Endothelial cell of umbilical vein (primary cell): ENCODE measurements at regions not wholly inside any gene's neighbourhood (a gene's known extent, or its start where the extent isn't known, plus 50 kb on each side); places are given as distances from the start of the nearest gene placed in this dataset.

Experiments used
- BruUV-seq: library from RNA; stranded (reverse); fragments of 400-500 nt; replicated peaks from 2 replicates; lab custom pipeline; 2021; lab: Mats Ljungman, UMichigan
- CTCF ChIA-PET: fragments of 300-600, 350-600 bp; sonication (Branson Sonifier 250); formaldehyde crosslinking; loops from one replicate; lab custom pipeline; 2021; ENCODE audit warnings: antibody characterized with exemption, inconsistent platforms; lab: Charles Lee
- POLR2A ChIA-PET: fragments of 300-600, 350-600 bp; sonication (Branson Sonifier 250); formaldehyde crosslinking; loops from one replicate; lab custom pipeline; 2021; ENCODE audit warnings: antibody characterized with exemption, inconsistent platforms; lab: Charles Lee
- DNase-seq: peaks from one replicate; pipeline ENCODE4 v3.0.0-alpha.2; 2011; ENCODE audit warnings: low read depth, low spot score
- FAIRE-seq: peaks from 2 replicates; lab custom pipeline; 2011; peaks lifted over from hg19 to GRCh38; lab: Jason Lieb, UNC
- H2AFZ ChIP-seq: 2 replicates; pipeline ENCODE4 v1.6.0; 2012; ENCODE audit warnings: low read depth, low read length, control low read depth, inconsistent platforms
- H3K27ac ChIP-seq: 2 replicates; pipeline ENCODE4 v1.5.1; 2011; ENCODE audit warnings: low read depth, mild to moderate bottlenecking, control low read depth, low read length, moderate library complexity; ENCODE audit not compliant: insufficient read depth
- H3K27me3 ChIP-seq, 2 experiments: 2 replicates each; pipeline versions ENCODE4 v1.6.0 to v1.6.1; 2011; ENCODE audit warnings: low read length in 2 of 2, mixed read lengths in 1 of 2; ENCODE audit not compliant: control insufficient read depth in 2 of 2, insufficient read depth in 2 of 2
- H3K36me3 ChIP-seq, 2 experiments: 2 replicates in 1 of 2; 3 replicates in 1 of 2; pipeline ENCODE4 v1.5.1; 2011; ENCODE audit warnings: low read length in 2 of 2, mild to moderate bottlenecking in 1 of 2, moderate library complexity in 1 of 2; ENCODE audit not compliant: control insufficient read depth in 2 of 2, insufficient read depth in 2 of 2; ENCODE audit errors: extremely low read depth in 1 of 2
- H3K4me1 ChIP-seq: 3 replicates; pipeline ENCODE4 v1.5.1; 2011; ENCODE audit warnings: mild to moderate bottlenecking, low read length; ENCODE audit not compliant: control insufficient read depth, insufficient read depth; ENCODE audit errors: extremely low read depth
- H3K4me2 ChIP-seq: 2 replicates; pipeline ENCODE4 v1.6.1; 2011; ENCODE audit warnings: low read length, control low read depth, mixed read lengths; ENCODE audit not compliant: insufficient read depth
- H3K4me3 ChIP-seq, 3 experiments: fragments of 200-600 bp in 1 of 3; sonication (generic), shearing (Covaris generic) in 1 of 3; replicated peaks in 1 of 3; 2 replicates each; pipeline ENCODE4 v1.5.1; 2011 to 2016; ENCODE audit warnings: control low read depth in 3 of 3, low read length in 3 of 3, mild to moderate bottlenecking in 2 of 3, inconsistent platforms in 1 of 3, low read depth in 1 of 3, moderate library complexity in 1 of 3; ENCODE audit not compliant: insufficient read depth in 1 of 3
- H3K79me2 ChIP-seq: 2 replicates; pipeline ENCODE4 v1.6.0; 2012; ENCODE audit warnings: low read length, inconsistent platforms; ENCODE audit not compliant: control insufficient read depth, insufficient read depth
- H3K9ac ChIP-seq: replicated peaks from 2 replicates; pipeline ENCODE3; 2011; ENCODE audit warnings: low read length, control low read depth; ENCODE audit not compliant: insufficient read depth; ENCODE audit errors: extremely low read depth
- H3K9me1 ChIP-seq: replicated peaks from 3 replicates; pipeline ENCODE4 v1.6.0; 2011; ENCODE audit warnings: mild to moderate bottlenecking, low read length; ENCODE audit not compliant: control insufficient read depth, insufficient read depth; ENCODE audit errors: extremely low read depth
- H3K9me3 ChIP-seq: replicated peaks from 2 replicates; pipeline ENCODE4 v1.5.1; 2012; ENCODE audit warnings: low read length, inconsistent platforms; ENCODE audit not compliant: control insufficient read depth, insufficient read depth
- H4K20me1 ChIP-seq: replicated peaks from 2 replicates; pipeline ENCODE3; 2011; ENCODE audit warnings: mild to moderate bottlenecking, low read length; ENCODE audit not compliant: control insufficient read depth, insufficient read depth; ENCODE audit errors: extremely low read depth
- EZH2 ChIP-seq: IDR thresholded peaks from 2 replicates; pipeline ENCODE4 v1.6.1; 2012; ENCODE audit warnings: borderline replicate concordance, low read depth, mild to moderate bottlenecking, moderate library complexity, low read length, inconsistent platforms; ENCODE audit not compliant: severe bottlenecking
- FOS ChIP-seq: IDR thresholded peaks from 2 replicates; pipeline ENCODE4 v1.6.1; 2011; ENCODE audit warnings: mild to moderate bottlenecking, low read length, moderate library complexity, borderline replicate concordance; ENCODE audit not compliant: insufficient read depth
- GATA2 ChIP-seq: IDR thresholded peaks from 2 replicates; pipeline ENCODE4 v1.7.0; 2011; ENCODE audit warnings: low read depth, mild to moderate bottlenecking, moderate library complexity, mixed read lengths, low read length; ENCODE audit not compliant: insufficient read length, insufficient read depth
- JUN ChIP-seq: IDR thresholded peaks from 2 replicates; pipeline ENCODE4 v1.6.1; 2011; ENCODE audit warnings: borderline replicate concordance, low read depth; ENCODE audit not compliant: insufficient read length, insufficient read depth
- MYC ChIP-seq: IDR thresholded peaks from one replicate; pipeline ENCODE4 v1.6.1; 2011; ENCODE audit warnings: mild to moderate bottlenecking, low read depth, low read length
- POLR2A ChIP-seq: IDR thresholded peaks from 2 replicates; pipeline ENCODE4 v1.6.1; 2012; ENCODE audit warnings: low read depth, mild to moderate bottlenecking, control low read depth, low read length
- POLR2AphosphoS5 ChIP-seq: IDR thresholded peaks from 2 replicates; pipeline ENCODE4 v1.6.1; 2012; ENCODE audit warnings: low read depth, mild to moderate bottlenecking, control low read depth, low read length, moderate library complexity; ENCODE audit not compliant: insufficient read depth
- dilution Hi-C: fragments of 300-500 bp; cut with MboI; formaldehyde crosslinking; loops from one replicate; pipeline ENCODE4 v1.15.0; 2019; ENCODE audit warnings: low sequenced_read_pairs; ENCODE audit not compliant: extremely low pct_ligation_motif_present
- intact Hi-C: fragments of 100-400 bp; cut with micrococcal nuclease; formaldehyde crosslinking; loops from one replicate; pipeline ENCODE4 v1.10.0; 2022
- TF ChIP-seq, protein P1 (sequence below): IDR thresholded peaks from 2 replicates; pipeline ENCODE4 v1.6.1; 2011; ENCODE audit not compliant: insufficient read depth, insufficient read length
- TF ChIP-seq, protein P2 (sequence below), 2 donors: IDR thresholded peaks; 1 replicate in 1 of 2; 2 replicates in 1 of 2; pipeline ENCODE4 v1.5.1; 2011; ENCODE audit warnings: low read length in 2 of 2, mild to moderate bottlenecking in 2 of 2, moderate library complexity in 2 of 2, control low read depth in 1 of 2, inconsistent platforms in 1 of 2, low read depth in 1 of 2; ENCODE audit not compliant: insufficient read depth in 1 of 2; ENCODE audit errors: extremely low read depth in 1 of 2

DNA sequence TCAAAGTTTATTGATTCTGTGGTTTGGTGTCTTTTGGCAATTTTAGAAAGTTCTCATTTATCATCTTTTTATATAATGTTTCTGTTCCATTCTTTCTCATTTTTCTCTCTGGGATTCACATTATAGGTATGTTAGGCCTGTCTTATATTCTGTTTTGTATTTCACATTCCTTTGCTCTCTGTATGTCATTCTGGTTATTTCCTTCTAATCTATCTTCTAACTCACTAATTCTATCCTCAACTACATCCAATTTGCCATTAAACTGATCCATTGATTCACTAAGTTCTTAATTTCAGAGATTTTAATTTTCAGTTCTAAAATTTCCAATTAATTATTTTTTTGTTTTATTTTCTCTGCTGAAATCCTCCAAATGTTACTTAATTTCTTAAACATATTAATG is 234.8 kb downstream of the FOXD2 start:
- no peak overlapping the region for H2AFZ ChIP-seq
- no peaks in the 10 kb centered on the region for H3K9me1 ChIP-seq
- peaks cover 0 to 3% of the 10 kb centered on the region in 2 experiments for H3K27me3 ChIP-seq
- H3K79me2 ChIP-seq = no peaks in the 10 kb centered on the region
- no peaks in the 10 kb centered on the region for H3K9me3 ChIP-seq
- H3K27ac ChIP-seq = no peak overlapping the region
- H3K4me1 ChIP-seq = no peaks in the 10 kb centered on the region
- H3K9ac ChIP-seq = no peak overlapping the region
- FAIRE-seq = no peak
- no peak overlapping the region for H3K4me3 ChIP-seq
- ChIA-PET CTCF (no interaction called here), POLR2A (no interaction called here)
- H3K4me2 ChIP-seq = no peak overlapping the region
- no peaks in the 10 kb centered on the region for H3K36me3 ChIP-seq
- TF ChIP-seq POLR2A = no peak
- no peak for TF ChIP-seq POLR2AphosphoS5
- no peak for TF ChIP-seq GATA2
- TF ChIP-seq, protein P1, sequence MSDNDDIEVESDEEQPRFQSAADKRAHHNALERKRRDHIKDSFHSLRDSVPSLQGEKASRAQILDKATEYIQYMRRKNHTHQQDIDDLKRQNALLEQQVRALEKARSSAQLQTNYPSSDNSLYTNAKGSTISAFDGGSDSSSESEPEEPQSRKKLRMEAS = no peak
- TF ChIP-seq JUN = no peak
- TF ChIP-seq, protein P2, sequence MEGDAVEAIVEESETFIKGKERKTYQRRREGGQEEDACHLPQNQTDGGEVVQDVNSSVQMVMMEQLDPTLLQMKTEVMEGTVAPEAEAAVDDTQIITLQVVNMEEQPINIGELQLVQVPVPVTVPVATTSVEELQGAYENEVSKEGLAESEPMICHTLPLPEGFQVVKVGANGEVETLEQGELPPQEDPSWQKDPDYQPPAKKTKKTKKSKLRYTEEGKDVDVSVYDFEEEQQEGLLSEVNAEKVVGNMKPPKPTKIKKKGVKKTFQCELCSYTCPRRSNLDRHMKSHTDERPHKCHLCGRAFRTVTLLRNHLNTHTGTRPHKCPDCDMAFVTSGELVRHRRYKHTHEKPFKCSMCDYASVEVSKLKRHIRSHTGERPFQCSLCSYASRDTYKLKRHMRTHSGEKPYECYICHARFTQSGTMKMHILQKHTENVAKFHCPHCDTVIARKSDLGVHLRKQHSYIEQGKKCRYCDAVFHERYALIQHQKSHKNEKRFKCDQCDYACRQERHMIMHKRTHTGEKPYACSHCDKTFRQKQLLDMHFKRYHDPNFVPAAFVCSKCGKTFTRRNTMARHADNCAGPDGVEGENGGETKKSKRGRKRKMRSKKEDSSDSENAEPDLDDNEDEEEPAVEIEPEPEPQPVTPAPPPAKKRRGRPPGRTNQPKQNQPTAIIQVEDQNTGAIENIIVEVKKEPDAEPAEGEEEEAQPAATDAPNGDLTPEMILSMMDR (IDR thresholded peaks at IDR 0.05; ENCODE audit: extremely low read depth in 1 of 2, insufficient read depth in 1 of 2, low read depth in 1 of 2, low read length in 2 of 2) = no peak
- TF ChIP-seq FOS = no peak
- no peak for TF ChIP-seq EZH2
- TF ChIP-seq MYC = no peak
- intact Hi-C loops = no loop called here
- DNase-seq = no peak
- BruUV-seq = no TSS peak
- no peaks in the 10 kb centered on the region for H4K20me1 ChIP-seq
- dilution Hi-C loops = no loop called here
